DMS153 treated with DMSO at 0.1 percent for 48 hours (cell line): ENCODE measurements at regions not wholly inside any gene's neighbourhood (a gene's known extent, or its start where the extent isn't known, plus 50 kb on each side); places are given as distances from the start of the nearest gene placed in this dataset.

Experiments used
- DNase-seq: peaks from one replicate; lab custom pipeline; 2025; ENCODE audit not compliant: unreplicated experiment; lab: John Stamatoyannopoulos, UW

GRCh38 chr17:69997332-69997731, 77.7 kb upstream of the KCNJ16 start:
- DNase-seq: no peak

GRCh38 chr17:69999253-69999652, 75.8 kb upstream of the KCNJ16 start:
- no peak for DNase-seq

GRCh38 chr17:70006159-70006558, 68.9 kb upstream of the KCNJ16 start:
- DNase-seq: no peak

GRCh38 chr17:70011750-70012149, 63.3 kb upstream of the KCNJ16 start:
- DNase-seq: no peak

DNA sequence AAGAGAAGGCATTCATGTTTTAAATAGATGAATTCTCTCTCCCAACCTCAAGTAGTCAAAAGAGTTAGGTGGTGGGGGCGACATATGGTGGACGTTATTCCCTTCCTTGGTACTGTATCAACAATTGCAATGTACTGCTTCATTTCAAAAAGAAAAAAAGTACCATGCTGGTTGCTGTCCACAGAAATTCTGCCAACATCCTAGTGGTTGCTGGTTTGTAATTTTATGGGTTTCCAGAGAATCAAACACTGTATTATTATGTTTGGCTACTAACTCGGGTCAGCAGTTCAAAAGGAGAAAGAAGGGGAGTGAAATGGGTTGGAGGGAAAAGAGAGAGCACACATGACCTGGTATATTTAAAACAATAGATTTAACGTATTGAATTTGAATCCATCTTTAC, 61.1 kb upstream of the KCNJ16 start:
- DNase-seq: no peak

- no peak for DNase-seq
Observed at GRCh38 chr17:70017112-70017511, 57.9 kb upstream of the KCNJ16 start.

DNA sequence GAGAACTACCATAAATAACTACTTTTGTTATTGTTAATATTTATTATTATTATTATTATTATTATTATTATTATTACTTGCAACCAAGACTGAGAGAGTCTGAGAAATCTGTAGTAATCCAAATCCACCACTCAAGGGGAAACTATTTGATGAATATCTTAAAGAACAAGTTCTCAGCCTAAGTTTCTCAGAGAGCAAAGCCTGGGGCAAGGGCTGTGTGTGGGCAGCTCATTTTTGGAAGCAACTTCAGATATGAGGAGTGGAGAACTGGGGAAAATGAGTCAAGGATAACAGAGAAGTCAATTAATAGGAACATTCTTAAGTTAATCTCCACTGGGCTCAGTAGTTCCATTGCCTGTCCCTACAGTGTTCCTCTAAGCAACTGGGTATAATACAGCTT, 57.1 kb upstream of the KCNJ16 start:
- no peak for DNase-seq

DNA sequence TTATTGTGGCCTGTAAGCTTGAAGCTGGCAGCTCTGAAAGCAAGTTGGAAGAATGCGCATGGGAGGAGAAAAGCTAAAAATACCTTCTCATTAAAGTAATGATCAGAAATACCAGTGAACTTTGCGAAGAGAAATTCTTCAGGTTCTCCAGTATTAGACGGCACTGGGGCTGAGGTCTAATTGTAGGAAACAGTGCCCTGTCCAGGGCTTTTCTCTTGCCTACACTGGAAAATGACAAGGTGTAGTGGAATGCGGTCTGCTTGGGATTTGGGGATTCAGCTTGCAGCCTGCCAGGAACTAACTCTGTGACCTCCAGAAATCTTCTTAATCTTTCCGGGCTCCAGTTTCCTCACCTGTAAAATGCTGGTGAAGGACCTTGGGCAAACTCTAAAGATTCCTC, 53.3 kb upstream of the KCNJ16 start:
- DNase-seq: no peak

DNA sequence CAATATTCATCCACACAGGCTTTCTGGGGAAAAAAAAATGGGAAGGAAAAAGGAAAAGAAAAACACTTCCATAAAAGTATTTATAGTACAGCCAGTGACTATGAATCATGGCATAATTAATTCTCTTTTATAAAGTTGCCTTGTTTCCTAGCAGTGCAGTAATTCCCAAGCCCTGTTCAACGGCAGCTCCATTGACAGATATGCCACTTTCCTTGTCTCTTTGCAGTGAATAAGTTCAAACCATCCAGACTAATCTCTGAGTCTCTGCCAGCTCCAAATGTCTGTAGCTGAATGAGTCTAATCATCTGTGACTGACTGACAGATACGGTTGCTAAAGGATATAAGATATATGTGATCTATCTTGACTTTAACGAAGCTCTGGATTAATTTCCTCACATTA, 52.9 kb upstream of the KCNJ16 start:
- DNase-seq: no peak

GRCh38 chr17:70024253-70024652, 50.8 kb upstream of the KCNJ16 start:
- DNase-seq: no peak
